ENCODE measurements at regions not wholly inside any gene's neighbourhood (a gene's known extent, or its start where the extent isn't known, plus 50 kb on each side); places are given as distances from the start of the nearest gene placed in this dataset.

- Histone ChIP-seq H3K79me2 (ENCODE audit: insufficient read depth, low read length) (no peaks in the 10 kb centered on the region), H2AFZ (ENCODE audit: low read length) (no peak overlapping the region), H3K27me3 (ENCODE audit: control insufficient read depth in 1 of 2, insufficient read depth in 2 of 2, low read length in 2 of 2) (peaks cover 0 to 4% of the 10 kb centered on the region in 2 experiments; a peak in 1 of 5 replicates), H3K4me3 (replicated peaks in 1 of 3; ENCODE audit: insufficient read depth in 1 of 3, low read depth in 2 of 3, low read length in 3 of 3) (no peak overlapping the region), H4K20me1 (ENCODE audit: insufficient read depth, low read length) (no peaks in the 10 kb centered on the region), H3K9me3 (ENCODE audit: low read length) (no peaks in the 10 kb centered on the region), H3K4me2 (ENCODE audit: low read depth, low read length) (no peak overlapping the region), H3K9ac (ENCODE audit: insufficient read depth, low read depth, low read length) (no peak overlapping the region), H3K27ac (ENCODE audit: extremely low read length, insufficient read depth, low read length) (no peak overlapping the region), H3K4me1 (ENCODE audit: insufficient read depth, low read length) (no peaks in the 10 kb centered on the region), H3K36me3 (replicated peaks in 1 of 2; ENCODE audit: control insufficient read depth in 1 of 2, insufficient read depth in 2 of 2, low read length in 2 of 2) (no peaks in the 10 kb centered on the region)
- ATAC-seq (no peak), DNase-seq (ENCODE audit: low spot score) (no peak), FAIRE-seq (no peak)
- intact Hi-C loops (cut with micrococcal nuclease; ENCODE audit: unreplicated experiment), result no loop called here
- in situ Hi-C loops (cut with HindIII; ENCODE audit: extremely low pct_ligation_motif_present, low pct_unique_long_range_greater_than_20kb), result no loop called here
- no TSS peak for BruUV-seq (replicated peaks)
- POLR2A ChIA-PET, result no interaction called here
- CTCF ChIA-PET (ENCODE audit: low intra/inter-chr PET ratio, low total read pairs), result no interaction called here
- WGBS (ENCODE audit: low lambda C conversion rate), result 1% methylated on average over 3 of the region's 3 CpGs
- TF ChIP-seq ZNF639 (CRISPR knock-in tag; conservative IDR thresholded peaks at IDR 0.05) (no peak), ZNF468 (CRISPR knock-in tag; IDR thresholded peaks at IDR 0.05) (no peak), ATF1 (CRISPR knock-in tag; IDR thresholded peaks at IDR 0.05) (no peak), ZNF34 (CRISPR knock-in tag; IDR thresholded peaks at IDR 0.05; ENCODE audit: borderline replicate concordance) (no peak), SP2 (CRISPR knock-in tag; IDR thresholded peaks at IDR 0.05) (no peak), SATB2 (CRISPR knock-in tag; IDR thresholded peaks at IDR 0.05) (no peak), FLYWCH1 (CRISPR knock-in tag; IDR thresholded peaks at IDR 0.05) (no peak), ETV5 (CRISPR knock-in tag; IDR thresholded peaks at IDR 0.05; ENCODE audit: borderline replicate concordance) (no peak), ZNF7 (CRISPR knock-in tag; IDR thresholded peaks at IDR 0.05) (no peak), ZNF747 (CRISPR knock-in tag; IDR thresholded peaks at IDR 0.05; ENCODE audit: borderline replicate concordance) (no peak), TGIF2 (CRISPR knock-in tag; IDR thresholded peaks at IDR 0.05) (no peak), NAIF1 (CRISPR knock-in tag; IDR thresholded peaks at IDR 0.05; ENCODE audit: borderline replicate concordance) (no peak), ZNF101 (CRISPR knock-in tag; IDR thresholded peaks at IDR 0.05; ENCODE audit: borderline replicate concordance, low read depth) (no peak), TCF7L2 (IDR thresholded peaks at IDR 0.05; ENCODE audit: low read depth, low read length) (no peak), ZNF430 (CRISPR knock-in tag; IDR thresholded peaks at IDR 0.05) (no peak)
These were observed 136.4 kb upstream of the SLC14A2 start for GRCh38 chr18:45478889-45479288.
